Neural cell (in vitro differentiated cells): ENCODE measurements at regions not wholly inside any gene's neighbourhood (a gene's known extent, or its start where the extent isn't known, plus 50 kb on each side); places are given as distances from the start of the nearest gene placed in this dataset.

Source experiments
- EP300 ChIP-seq: fragments of 450-650 bp; conservative IDR thresholded peaks from 2 replicates; pipeline ENCODE4 v1.6.1; 2014; ENCODE audit warnings: antibody characterized with exemption, mild to moderate bottlenecking, moderate library complexity; ENCODE audit not compliant: poor library complexity, severe bottlenecking
- EZH2 ChIP-seq: fragments of 200-600, 300-800 bp; shearing (Covaris generic), sonication (generic); IDR thresholded peaks from 2 replicates; pipeline ENCODE4 v1.6.1; 2014; ENCODE audit warnings: antibody characterized with exemption, low read length, borderline replicate concordance, mild to moderate bottlenecking; ENCODE audit not compliant: insufficient read depth, poor library complexity, severe bottlenecking
- MXI1 ChIP-seq: fragments of 450-650 bp; conservative IDR thresholded peaks from 2 replicates; pipeline ENCODE4 v1.6.1; 2014; ENCODE audit warnings: antibody characterized with exemption, mild to moderate bottlenecking; ENCODE audit not compliant: poor library complexity, severe bottlenecking
- POLR2AphosphoS5 ChIP-seq: IDR thresholded peaks from 2 replicates; pipeline ENCODE4 v1.6.1; 2012
- RAD21 ChIP-seq: fragments of 450-650 bp; conservative IDR thresholded peaks from 2 replicates; pipeline ENCODE4 v1.6.1; 2014; ENCODE audit warnings: antibody characterized with exemption, mild to moderate bottlenecking, moderate library complexity
- SMC3 ChIP-seq: fragments of 450-650 bp; conservative IDR thresholded peaks from 2 replicates; pipeline ENCODE4 v1.6.1; 2014; ENCODE audit warnings: antibody characterized with exemption, mild to moderate bottlenecking, moderate library complexity; ENCODE audit not compliant: poor library complexity
- TAF1 ChIP-seq: IDR thresholded peaks from 2 replicates; pipeline ENCODE4 v1.6.1; 2012; ENCODE audit warnings: low read depth
- TF ChIP-seq, protein P1 (sequence below): fragments of 450-650 bp; IDR thresholded peaks from 2 replicates; pipeline ENCODE4 v1.5.1; 2014; ENCODE audit warnings: antibody characterized with exemption, mild to moderate bottlenecking, moderate library complexity; ENCODE audit not compliant: poor library complexity, severe bottlenecking
- TF ChIP-seq, protein P2 (sequence below): IDR thresholded peaks from 2 replicates; pipeline ENCODE4 v1.6.1; 2012; ENCODE audit warnings: borderline replicate concordance

DNA sequence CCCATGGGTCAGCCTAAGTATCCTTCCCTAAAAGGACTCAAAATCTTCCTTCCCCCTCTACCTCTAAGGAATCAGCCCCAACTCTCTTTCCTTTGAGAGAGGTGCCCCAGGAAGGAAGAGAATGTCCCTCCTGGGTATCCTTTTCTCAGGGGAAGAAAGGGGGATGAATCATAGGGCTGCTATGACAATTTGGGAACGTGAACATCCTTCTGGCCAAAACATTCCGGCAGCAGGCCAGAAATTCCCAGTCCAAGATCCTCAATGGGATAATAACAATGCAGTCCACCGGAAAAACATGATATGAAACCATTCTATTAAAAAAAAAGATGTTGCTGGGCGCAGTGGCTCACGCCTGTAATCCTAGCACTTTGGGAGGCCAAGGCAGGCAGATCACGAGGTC lies 50.8 kb upstream of the CACNA2D3 start:
- TF ChIP-seq, protein P1, sequence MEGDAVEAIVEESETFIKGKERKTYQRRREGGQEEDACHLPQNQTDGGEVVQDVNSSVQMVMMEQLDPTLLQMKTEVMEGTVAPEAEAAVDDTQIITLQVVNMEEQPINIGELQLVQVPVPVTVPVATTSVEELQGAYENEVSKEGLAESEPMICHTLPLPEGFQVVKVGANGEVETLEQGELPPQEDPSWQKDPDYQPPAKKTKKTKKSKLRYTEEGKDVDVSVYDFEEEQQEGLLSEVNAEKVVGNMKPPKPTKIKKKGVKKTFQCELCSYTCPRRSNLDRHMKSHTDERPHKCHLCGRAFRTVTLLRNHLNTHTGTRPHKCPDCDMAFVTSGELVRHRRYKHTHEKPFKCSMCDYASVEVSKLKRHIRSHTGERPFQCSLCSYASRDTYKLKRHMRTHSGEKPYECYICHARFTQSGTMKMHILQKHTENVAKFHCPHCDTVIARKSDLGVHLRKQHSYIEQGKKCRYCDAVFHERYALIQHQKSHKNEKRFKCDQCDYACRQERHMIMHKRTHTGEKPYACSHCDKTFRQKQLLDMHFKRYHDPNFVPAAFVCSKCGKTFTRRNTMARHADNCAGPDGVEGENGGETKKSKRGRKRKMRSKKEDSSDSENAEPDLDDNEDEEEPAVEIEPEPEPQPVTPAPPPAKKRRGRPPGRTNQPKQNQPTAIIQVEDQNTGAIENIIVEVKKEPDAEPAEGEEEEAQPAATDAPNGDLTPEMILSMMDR: no peak
- TF ChIP-seq, protein P2, sequence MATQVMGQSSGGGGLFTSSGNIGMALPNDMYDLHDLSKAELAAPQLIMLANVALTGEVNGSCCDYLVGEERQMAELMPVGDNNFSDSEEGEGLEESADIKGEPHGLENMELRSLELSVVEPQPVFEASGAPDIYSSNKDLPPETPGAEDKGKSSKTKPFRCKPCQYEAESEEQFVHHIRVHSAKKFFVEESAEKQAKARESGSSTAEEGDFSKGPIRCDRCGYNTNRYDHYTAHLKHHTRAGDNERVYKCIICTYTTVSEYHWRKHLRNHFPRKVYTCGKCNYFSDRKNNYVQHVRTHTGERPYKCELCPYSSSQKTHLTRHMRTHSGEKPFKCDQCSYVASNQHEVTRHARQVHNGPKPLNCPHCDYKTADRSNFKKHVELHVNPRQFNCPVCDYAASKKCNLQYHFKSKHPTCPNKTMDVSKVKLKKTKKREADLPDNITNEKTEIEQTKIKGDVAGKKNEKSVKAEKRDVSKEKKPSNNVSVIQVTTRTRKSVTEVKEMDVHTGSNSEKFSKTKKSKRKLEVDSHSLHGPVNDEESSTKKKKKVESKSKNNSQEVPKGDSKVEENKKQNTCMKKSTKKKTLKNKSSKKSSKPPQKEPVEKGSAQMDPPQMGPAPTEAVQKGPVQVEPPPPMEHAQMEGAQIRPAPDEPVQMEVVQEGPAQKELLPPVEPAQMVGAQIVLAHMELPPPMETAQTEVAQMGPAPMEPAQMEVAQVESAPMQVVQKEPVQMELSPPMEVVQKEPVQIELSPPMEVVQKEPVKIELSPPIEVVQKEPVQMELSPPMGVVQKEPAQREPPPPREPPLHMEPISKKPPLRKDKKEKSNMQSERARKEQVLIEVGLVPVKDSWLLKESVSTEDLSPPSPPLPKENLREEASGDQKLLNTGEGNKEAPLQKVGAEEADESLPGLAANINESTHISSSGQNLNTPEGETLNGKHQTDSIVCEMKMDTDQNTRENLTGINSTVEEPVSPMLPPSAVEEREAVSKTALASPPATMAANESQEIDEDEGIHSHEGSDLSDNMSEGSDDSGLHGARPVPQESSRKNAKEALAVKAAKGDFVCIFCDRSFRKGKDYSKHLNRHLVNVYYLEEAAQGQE: no peak
- TF ChIP-seq POLR2AphosphoS5 (no peak), RAD21 (no peak), EZH2 (no peak), EP300 (no peak), MXI1 (no peak), SMC3 (no peak), TAF1 (no peak)
